Suprapubic skin (tissue), 4 donors: ENCODE measurements at regions not wholly inside any gene's neighbourhood (a gene's known extent, or its start where the extent isn't known, plus 50 kb on each side); places are given as distances from the start of the nearest gene placed in this dataset.

Experiments
- DNase-seq, 2 donors: peaks; one replicate each; pipeline ENCODE4 v3.0.0-alpha.2; 2019; ENCODE audit warnings: low spot score in 2 of 2
- H3K27ac ChIP-seq: fragments of 200-600 bp; sonication (generic); one replicate; pipeline ENCODE4 v1.5.1; 2019
- H3K27me3 ChIP-seq: fragments of 200-600 bp; sonication (generic); one replicate; pipeline ENCODE4 v1.5.1; 2019
- H3K36me3 ChIP-seq: fragments of 200-600 bp; sonication (generic); one replicate; pipeline ENCODE4 v1.5.1; 2019
- H3K4me1 ChIP-seq: fragments of 200-600 bp; sonication (generic); one replicate; pipeline ENCODE4 v1.5.1; 2019
- H3K4me3 ChIP-seq: fragments of 200-600 bp; sonication (generic); one replicate; pipeline ENCODE4 v1.5.1; 2019; ENCODE audit warnings: mild to moderate bottlenecking
- H3K9me3 ChIP-seq: fragments of 200-600 bp; sonication (generic); one replicate; pipeline ENCODE4 v1.5.1; 2019
- CTCF ChIP-seq, 2 donors: fragments of 200-600 bp in 1 of 2; fragments of 450-650 bp in 1 of 2; sonication (generic) in 1 of 2; IDR thresholded peaks; one replicate each; pipeline ENCODE4 v1.5.1; 2016 to 2019; ENCODE audit warnings: antibody characterized with exemption in 2 of 2, mild to moderate bottlenecking in 1 of 2, moderate library complexity in 1 of 2
- EP300 ChIP-seq: sonication (generic); formaldehyde crosslinking; IDR thresholded peaks from one replicate; pipeline ENCODE4 v1.6.1; 2017; ENCODE audit warnings: antibody characterized with exemption
- POLR2A ChIP-seq, 2 donors: fragments of 450-650 bp; IDR thresholded peaks; one replicate each; pipeline ENCODE4 v1.6.1; 2017; ENCODE audit warnings: antibody characterized with exemption in 2 of 2, mild to moderate bottlenecking in 2 of 2, moderate library complexity in 2 of 2
- POLR2AphosphoS5 ChIP-seq, 3 donors: sonication (generic); formaldehyde crosslinking; IDR thresholded peaks; one replicate each; pipeline ENCODE4 v1.6.1; 2017; ENCODE audit warnings: antibody characterized with exemption in 3 of 3
- WGBS: methylation state at CpG from one replicate; pipeline ENCODE4 v1.1.5; 2018; 5-methylcytosine and 5-hydroxymethylcytosine counted together

GRCh38 chr6:27582928-27583725, 110.2 kb upstream of the ZNF184 start:
- Histone ChIP-seq H3K4me1 (no peaks in the 10 kb centered on the region), H3K27me3 (peaks cover 52% of the 10 kb centered on the region), H3K9me3 (no peaks in the 10 kb centered on the region), H3K27ac (no peak overlapping the region), H3K36me3 (no peaks in the 10 kb centered on the region), H3K4me3 (no peak overlapping the region)
- 14% methylated on average over 32 of the region's 32 CpGs for WGBS
- TF ChIP-seq EP300 (no peak), POLR2AphosphoS5 (IDR thresholded peaks at IDR 0.05) (no peak), POLR2A (IDR thresholded peaks at IDR 0.05) (no peak), CTCF (IDR thresholded peaks at IDR 0.05) (no peak)
- no peak for DNase-seq

- H3K27me3 ChIP-seq = peaks cover 33% of the 10 kb centered on the region
- DNase-seq = no peak
- no peak overlapping the region for H3K27ac ChIP-seq
- no peaks in the 10 kb centered on the region for H3K4me1 ChIP-seq
- H3K36me3 ChIP-seq = no peaks in the 10 kb centered on the region
- no peak overlapping the region for H3K4me3 ChIP-seq
- WGBS = 90% methylated on average over 2 of the region's 2 CpGs
- H3K9me3 ChIP-seq = no peaks in the 10 kb centered on the region
- no peak for TF ChIP-seq POLR2AphosphoS5 (IDR thresholded peaks at IDR 0.05)
- TF ChIP-seq POLR2A (IDR thresholded peaks at IDR 0.05) = no peak
- no peak for TF ChIP-seq CTCF (IDR thresholded peaks at IDR 0.05)
- TF ChIP-seq EP300 = no peak
These were observed 107.1 kb upstream of the ZNF184 start for GRCh38 chr6:27579973-27580372.

GRCh38 chr6:27577922-27578321, 105.0 kb upstream of the ZNF184 start:
- TF ChIP-seq CTCF (IDR thresholded peaks at IDR 0.05) = no peak
- no peak for TF ChIP-seq POLR2A (IDR thresholded peaks at IDR 0.05)
- TF ChIP-seq POLR2AphosphoS5 (IDR thresholded peaks at IDR 0.05) = no peak
- TF ChIP-seq EP300 = no peak
- no peak for DNase-seq
- Histone ChIP-seq H3K27ac (no peak overlapping the region), H3K4me1 (no peaks in the 10 kb centered on the region), H3K27me3 (peaks cover 20% of the 10 kb centered on the region), H3K9me3 (no peaks in the 10 kb centered on the region), H3K36me3 (no peaks in the 10 kb centered on the region), H3K4me3 (no peak overlapping the region)
- WGBS = 80% methylated on average over 1 of the region's 1 CpG

GRCh38 chr6:27575594-27576361, 102.9 kb upstream of the ZNF184 start:
- WGBS = 82% methylated on average over 10 of the region's 10 CpGs
- peaks cover 8% of the 10 kb centered on the region for H3K27me3 ChIP-seq
- H3K9me3 ChIP-seq = no peaks in the 10 kb centered on the region
- TF ChIP-seq CTCF (IDR thresholded peaks at IDR 0.05) = no peak
- no peak for TF ChIP-seq EP300
- no peak for TF ChIP-seq POLR2A (IDR thresholded peaks at IDR 0.05)
- TF ChIP-seq POLR2AphosphoS5 (IDR thresholded peaks at IDR 0.05) = no peak
- no peak for DNase-seq
- no peaks in the 10 kb centered on the region for H3K4me1 ChIP-seq
- no peak overlapping the region for H3K27ac ChIP-seq
- no peaks in the 10 kb centered on the region for H3K36me3 ChIP-seq
- H3K4me3 ChIP-seq = no peak overlapping the region

- DNase-seq = no peak
- TF ChIP-seq CTCF (IDR thresholded peaks at IDR 0.05) (no peak), POLR2AphosphoS5 (IDR thresholded peaks at IDR 0.05) (no peak), POLR2A (IDR thresholded peaks at IDR 0.05) (no peak), EP300 (no peak)
- H3K4me1 ChIP-seq = no peaks in the 10 kb centered on the region
- WGBS = 50% methylated on average over 13 of the region's 13 CpGs
- no peaks in the 10 kb centered on the region for H3K36me3 ChIP-seq
- no peaks in the 10 kb centered on the region for H3K9me3 ChIP-seq
- H3K27ac ChIP-seq = no peak overlapping the region
- peaks cover 62% of the 10 kb centered on the region for H3K27me3 ChIP-seq
- no peak overlapping the region for H3K4me3 ChIP-seq
These were observed 95.5 kb upstream of the ZNF184 start for GRCh38 chr6:27568226-27568897.
